Neutrophil (primary cell): ENCODE measurements at regions not wholly inside any gene's neighbourhood (a gene's known extent, or its start where the extent isn't known, plus 50 kb on each side); places are given as distances from the start of the nearest gene placed in this dataset.

Experiments used
- H3K27ac ChIP-seq: fragments of 200-600 bp; sonication (generic); 2 replicates; pipeline ENCODE4 v1.5.1; 2016; ENCODE audit warnings: mild to moderate bottlenecking, moderate library complexity
- H3K27me3 ChIP-seq: fragments of 200-600 bp; sonication (generic); 2 replicates; pipeline ENCODE4 v1.6.0; 2016; ENCODE audit warnings: mild to moderate bottlenecking
- H3K36me3 ChIP-seq: fragments of 200-600 bp; sonication (generic); 2 replicates; pipeline ENCODE4 v1.5.1; 2017
- H3K4me1 ChIP-seq, 2 experiments: fragments of 200-600 bp in 1 of 2; sonication (generic) in 1 of 2; 1 replicate in 1 of 2; 2 replicates in 1 of 2; pipeline versions ENCODE4 v1.5.1 to v1.6.1; 2013 to 2016; ENCODE audit warnings: low read depth in 1 of 2, low read length in 1 of 2, mild to moderate bottlenecking in 1 of 2, moderate library complexity in 1 of 2; ENCODE audit not compliant: control insufficient read depth in 1 of 2, insufficient read depth in 1 of 2
- H3K4me3 ChIP-seq, 2 experiments: fragments of 200-600 bp in 1 of 2; sonication (generic) in 1 of 2; 1 replicate in 1 of 2; 2 replicates in 1 of 2; pipeline ENCODE4 v1.5.1; 2013 to 2016; ENCODE audit warnings: low read depth in 1 of 2, low read length in 1 of 2, mild to moderate bottlenecking in 1 of 2, moderate library complexity in 1 of 2
- H3K9me3 ChIP-seq: fragments of 200-600 bp; sonication (generic); 2 replicates; pipeline ENCODE4 v1.5.1; 2016
- CTCF ChIP-seq: fragments of 200-600 bp; sonication (generic); IDR thresholded peaks from 2 replicates; pipeline ENCODE4 v1.5.1; 2016; ENCODE audit warnings: antibody characterized with exemption

GRCh38 chr16:65989861-65990604, 376.5 kb upstream of the CDH5 start:
- no peak for TF ChIP-seq CTCF
- no peaks in the 10 kb centered on the region for H3K36me3 ChIP-seq
- H3K4me1 ChIP-seq = no peaks in the 10 kb centered on the region
- no peak overlapping the region for H3K27ac ChIP-seq
- no peak overlapping the region for H3K4me3 ChIP-seq
- no peaks in the 10 kb centered on the region for H3K9me3 ChIP-seq
- H3K27me3 ChIP-seq = no peaks in the 10 kb centered on the region

- H3K9me3 ChIP-seq = no peaks in the 10 kb centered on the region
- H3K27me3 ChIP-seq = no peaks in the 10 kb centered on the region
- TF ChIP-seq CTCF = no peak
- H3K4me1 ChIP-seq = no peaks in the 10 kb centered on the region
- no peaks in the 10 kb centered on the region for H3K36me3 ChIP-seq
- no peak overlapping the region for H3K27ac ChIP-seq
- H3K4me3 ChIP-seq = no peak overlapping the region
Measured at GRCh38 chr16:65988024-65988595, 378.4 kb upstream of the CDH5 start.

- H3K4me3 ChIP-seq = no peak overlapping the region
- no peak for TF ChIP-seq CTCF
- H3K4me1 ChIP-seq = no peaks in the 10 kb centered on the region
- H3K27ac ChIP-seq = no peak overlapping the region
- peaks cover 4% of the 10 kb centered on the region for H3K27me3 ChIP-seq
- H3K36me3 ChIP-seq = no peaks in the 10 kb centered on the region
- H3K9me3 ChIP-seq = no peaks in the 10 kb centered on the region
Measured at GRCh38 chr16:65984296-65984695, 382.2 kb upstream of the CDH5 start.

GRCh38 chr16:65981057-65981456, 385.4 kb upstream of the CDH5 start:
- no peaks in the 10 kb centered on the region for H3K9me3 ChIP-seq
- no peak for TF ChIP-seq CTCF
- no peaks in the 10 kb centered on the region for H3K36me3 ChIP-seq
- no peaks in the 10 kb centered on the region for H3K4me1 ChIP-seq
- no peak overlapping the region for H3K27ac ChIP-seq
- peaks cover 4% of the 10 kb centered on the region for H3K27me3 ChIP-seq
- no peak overlapping the region for H3K4me3 ChIP-seq

GRCh38 chr16:65975049-65975708, 391.3 kb upstream of the CDH5 start:
- H3K4me3 ChIP-seq = no peak overlapping the region
- H3K4me1 ChIP-seq = no peaks in the 10 kb centered on the region
- TF ChIP-seq CTCF = no peak
- H3K27ac ChIP-seq = no peak overlapping the region
- peaks cover 3% of the 10 kb centered on the region for H3K27me3 ChIP-seq
- no peaks in the 10 kb centered on the region for H3K36me3 ChIP-seq
- no peaks in the 10 kb centered on the region for H3K9me3 ChIP-seq
